ENCODE measurements at regions not wholly inside any gene's neighbourhood (a gene's known extent, or its start where the extent isn't known, plus 50 kb on each side); places are given as distances from the start of the nearest gene placed in this dataset.

DNA sequence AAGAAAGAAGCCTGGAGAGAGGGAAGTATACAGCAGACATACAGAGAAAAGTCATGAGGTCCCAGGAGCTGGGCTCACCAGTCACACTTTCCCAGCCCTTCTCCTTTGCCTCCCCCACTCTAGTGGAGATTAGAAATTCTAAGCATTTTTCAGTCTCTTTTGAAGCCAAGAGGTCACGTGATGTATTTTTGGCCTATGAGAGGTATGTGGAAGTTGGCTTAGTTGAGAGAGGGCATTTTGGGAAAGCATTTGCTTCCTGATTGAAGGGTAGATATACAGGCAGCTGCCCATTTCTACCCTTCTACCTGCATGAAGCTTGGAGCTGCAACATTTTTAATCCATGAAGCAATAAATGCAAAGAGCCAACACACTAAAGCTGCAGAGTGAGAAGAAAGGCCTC, 106.0 kb upstream of the TNFAIP3 start:
- TF ChIP-seq, protein P1, sequence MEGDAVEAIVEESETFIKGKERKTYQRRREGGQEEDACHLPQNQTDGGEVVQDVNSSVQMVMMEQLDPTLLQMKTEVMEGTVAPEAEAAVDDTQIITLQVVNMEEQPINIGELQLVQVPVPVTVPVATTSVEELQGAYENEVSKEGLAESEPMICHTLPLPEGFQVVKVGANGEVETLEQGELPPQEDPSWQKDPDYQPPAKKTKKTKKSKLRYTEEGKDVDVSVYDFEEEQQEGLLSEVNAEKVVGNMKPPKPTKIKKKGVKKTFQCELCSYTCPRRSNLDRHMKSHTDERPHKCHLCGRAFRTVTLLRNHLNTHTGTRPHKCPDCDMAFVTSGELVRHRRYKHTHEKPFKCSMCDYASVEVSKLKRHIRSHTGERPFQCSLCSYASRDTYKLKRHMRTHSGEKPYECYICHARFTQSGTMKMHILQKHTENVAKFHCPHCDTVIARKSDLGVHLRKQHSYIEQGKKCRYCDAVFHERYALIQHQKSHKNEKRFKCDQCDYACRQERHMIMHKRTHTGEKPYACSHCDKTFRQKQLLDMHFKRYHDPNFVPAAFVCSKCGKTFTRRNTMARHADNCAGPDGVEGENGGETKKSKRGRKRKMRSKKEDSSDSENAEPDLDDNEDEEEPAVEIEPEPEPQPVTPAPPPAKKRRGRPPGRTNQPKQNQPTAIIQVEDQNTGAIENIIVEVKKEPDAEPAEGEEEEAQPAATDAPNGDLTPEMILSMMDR (IDR thresholded peaks at IDR 0.05; ENCODE audit: low read depth, low read length, missing input control), result no peak
- TF ChIP-seq GABPA (IDR thresholded peaks at IDR 0.05 in 1 of 2, conservative IDR thresholded peaks at IDR 0.05 in 1 of 2), result no peak
- TF ChIP-seq RXRA (IDR thresholded peaks at IDR 0.05), result no peak
- TF ChIP-seq RAD21 (IDR thresholded peaks at IDR 0.05), result no peak
- TF ChIP-seq FOXA1 (IDR thresholded peaks at IDR 0.05), result no peak
- no peak for TF ChIP-seq HNF4G (IDR thresholded peaks at IDR 0.05)
- no peak for TF ChIP-seq TAF1 (conservative IDR thresholded peaks at IDR 0.05)
- TF ChIP-seq JUND (IDR thresholded peaks at IDR 0.05), result no peak
